ENCODE measurements at regions not wholly inside any gene's neighbourhood (a gene's known extent, or its start where the extent isn't known, plus 50 kb on each side); places are given as distances from the start of the nearest gene placed in this dataset.
A peak's percentile ranks its signal among the peaks of the same experiment; 100 is the strongest.

DNA sequence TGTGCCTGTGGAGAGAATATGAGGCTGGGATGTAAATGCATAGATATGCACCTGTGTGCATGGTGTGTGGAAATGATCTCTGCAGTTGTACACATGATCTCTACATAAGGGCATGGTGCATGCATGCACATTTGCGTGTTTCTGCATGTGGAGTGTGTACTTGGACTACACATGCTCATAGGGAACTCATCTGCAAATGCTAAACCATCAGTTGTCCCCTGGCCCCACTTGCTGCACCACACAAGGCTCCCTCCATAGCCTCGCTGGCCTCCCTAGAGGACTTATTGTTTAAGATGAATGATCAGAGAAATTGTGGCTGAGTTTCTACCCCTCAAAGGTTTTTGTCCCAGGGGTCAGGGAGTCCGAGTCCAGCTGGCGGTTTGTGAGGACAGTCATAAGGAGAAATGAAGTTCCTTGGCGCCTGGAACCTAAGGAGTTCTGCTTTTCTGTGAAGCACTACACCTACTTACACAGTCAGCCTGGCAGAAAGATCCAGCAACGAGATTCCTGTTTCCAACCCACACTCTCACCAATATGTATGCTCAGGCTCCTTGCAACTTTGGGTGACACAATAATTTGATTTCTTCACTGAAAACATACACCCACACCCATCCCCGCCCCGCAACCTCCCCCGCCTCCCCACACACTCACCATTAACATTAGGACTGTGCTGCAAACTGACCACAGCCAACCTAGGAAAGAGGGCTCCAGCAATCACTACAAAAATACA, 79.9 kb upstream of the CPEB4 start:
- TF ChIP-seq, protein P1, sequence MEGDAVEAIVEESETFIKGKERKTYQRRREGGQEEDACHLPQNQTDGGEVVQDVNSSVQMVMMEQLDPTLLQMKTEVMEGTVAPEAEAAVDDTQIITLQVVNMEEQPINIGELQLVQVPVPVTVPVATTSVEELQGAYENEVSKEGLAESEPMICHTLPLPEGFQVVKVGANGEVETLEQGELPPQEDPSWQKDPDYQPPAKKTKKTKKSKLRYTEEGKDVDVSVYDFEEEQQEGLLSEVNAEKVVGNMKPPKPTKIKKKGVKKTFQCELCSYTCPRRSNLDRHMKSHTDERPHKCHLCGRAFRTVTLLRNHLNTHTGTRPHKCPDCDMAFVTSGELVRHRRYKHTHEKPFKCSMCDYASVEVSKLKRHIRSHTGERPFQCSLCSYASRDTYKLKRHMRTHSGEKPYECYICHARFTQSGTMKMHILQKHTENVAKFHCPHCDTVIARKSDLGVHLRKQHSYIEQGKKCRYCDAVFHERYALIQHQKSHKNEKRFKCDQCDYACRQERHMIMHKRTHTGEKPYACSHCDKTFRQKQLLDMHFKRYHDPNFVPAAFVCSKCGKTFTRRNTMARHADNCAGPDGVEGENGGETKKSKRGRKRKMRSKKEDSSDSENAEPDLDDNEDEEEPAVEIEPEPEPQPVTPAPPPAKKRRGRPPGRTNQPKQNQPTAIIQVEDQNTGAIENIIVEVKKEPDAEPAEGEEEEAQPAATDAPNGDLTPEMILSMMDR (IDR thresholded peaks at IDR 0.05) = no peak
- no peak for TF ChIP-seq POLR2A (IDR thresholded peaks at IDR 0.05)
- TF ChIP-seq EP300 (IDR thresholded peaks at IDR 0.05) = no peak
- no peak for TF ChIP-seq POLR2AphosphoS5 (IDR thresholded peaks at IDR 0.05)
- Histone ChIP-seq H3K9me3 (no peaks in the 10 kb centered on the region), H3K27ac (no peak overlapping the region), H3K4me3 (no peak overlapping the region), H3K27me3 (no peaks in the 10 kb centered on the region), H3K4me1 (peaks cover 0 to 5% (median 0%) of the 10 kb centered on the region in 4 donors), H3K36me3 (no peaks in the 10 kb centered on the region)
- DNase-seq (peak in 1 of 2 donors; percentile 63), ATAC-seq (ENCODE audit: low FRiP score in 2 of 2) (peak; percentile 55 to 78)
- WGBS, 2 donors = 78 to 82% methylated on average over 9 of the region's 9 CpGs

DNA sequence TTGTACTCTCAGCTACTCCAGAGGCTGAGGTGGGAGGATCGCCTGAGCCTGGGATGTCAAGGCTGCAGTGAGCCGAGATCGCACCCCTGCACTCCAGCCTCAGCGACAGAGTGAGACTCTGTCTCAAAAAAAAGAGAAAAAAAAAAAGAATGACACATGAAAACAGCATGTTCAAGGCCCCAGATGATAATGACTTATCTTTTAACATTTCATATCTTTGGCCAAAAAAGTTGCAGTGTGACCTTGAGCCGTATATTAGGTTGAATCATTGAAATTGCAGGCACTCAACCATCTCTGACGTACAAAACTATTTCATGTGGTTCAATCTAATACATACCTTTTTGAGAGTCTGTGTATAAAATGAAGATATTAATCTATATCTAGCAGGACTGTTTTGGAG, 79.1 kb upstream of the CPEB4 start:
- TF ChIP-seq EP300 (IDR thresholded peaks at IDR 0.05) (no peak), POLR2AphosphoS5 (IDR thresholded peaks at IDR 0.05) (no peak), POLR2A (IDR thresholded peaks at IDR 0.05) (no peak)
- TF ChIP-seq, protein P1 (IDR thresholded peaks at IDR 0.05) = no peak
- no peak for DNase-seq
- H3K4me1 ChIP-seq = peaks cover 0 to 5% (median 0%) of the 10 kb centered on the region in 4 donors
- H3K9me3 ChIP-seq = no peaks in the 10 kb centered on the region
- no peaks in the 10 kb centered on the region for H3K36me3 ChIP-seq
- H3K27ac ChIP-seq = no peak overlapping the region
- no peak for ATAC-seq (ENCODE audit: low FRiP score in 2 of 2)
- H3K27me3 ChIP-seq = no peaks in the 10 kb centered on the region
- WGBS, 2 donors = 89 to 92% methylated on average over 6 of the region's 6 CpGs
- no peak overlapping the region for H3K4me3 ChIP-seq

DNA sequence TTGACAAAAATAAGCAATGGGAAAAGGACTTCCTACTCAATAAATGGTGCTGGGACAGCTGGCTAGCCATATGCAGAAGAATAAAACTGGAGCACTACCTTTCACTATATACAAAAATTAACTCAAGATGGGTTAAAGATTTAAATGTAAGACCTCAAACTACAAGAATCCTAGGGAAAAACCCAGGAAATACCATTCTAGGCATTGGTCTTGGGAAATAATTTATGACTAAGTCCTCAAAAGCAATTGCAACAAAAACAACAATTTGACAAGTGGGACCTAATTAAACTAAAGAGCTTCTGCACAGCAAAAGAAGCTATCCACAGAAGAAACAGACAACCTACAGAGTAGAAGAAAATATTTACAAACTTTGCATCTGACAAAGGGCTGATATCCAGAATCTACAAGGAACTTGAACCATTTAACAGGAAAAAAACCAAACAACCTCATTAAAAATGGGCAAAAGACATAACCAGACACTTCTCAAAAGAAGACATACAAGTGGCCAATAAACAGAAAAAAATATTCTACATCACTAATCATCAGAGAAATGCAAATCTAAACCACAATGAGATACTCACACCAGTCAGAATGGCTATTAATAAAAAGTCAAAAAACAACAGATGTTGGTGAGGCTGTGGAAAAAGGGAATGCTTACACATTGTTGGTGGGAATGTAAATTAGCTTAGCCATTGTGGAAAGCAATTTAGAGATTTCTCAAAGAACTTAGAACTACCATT, 75.2 kb upstream of the CPEB4 start:
- Histone ChIP-seq H3K9me3 (no peaks in the 10 kb centered on the region), H3K27ac (no peak overlapping the region), H3K27me3 (no peaks in the 10 kb centered on the region), H3K36me3 (no peaks in the 10 kb centered on the region), H3K4me3 (no peak overlapping the region), H3K4me1 (peaks cover 0 to under 1% (median 0%) of the 10 kb centered on the region in 4 donors)
- DNase-seq = no peak
- TF ChIP-seq POLR2A (IDR thresholded peaks at IDR 0.05) (no peak), POLR2AphosphoS5 (IDR thresholded peaks at IDR 0.05) (no peak), EP300 (IDR thresholded peaks at IDR 0.05) (no peak)
- TF ChIP-seq, protein P1 (IDR thresholded peaks at IDR 0.05) = no peak
- no peak for ATAC-seq (ENCODE audit: low FRiP score in 2 of 2)

DNA sequence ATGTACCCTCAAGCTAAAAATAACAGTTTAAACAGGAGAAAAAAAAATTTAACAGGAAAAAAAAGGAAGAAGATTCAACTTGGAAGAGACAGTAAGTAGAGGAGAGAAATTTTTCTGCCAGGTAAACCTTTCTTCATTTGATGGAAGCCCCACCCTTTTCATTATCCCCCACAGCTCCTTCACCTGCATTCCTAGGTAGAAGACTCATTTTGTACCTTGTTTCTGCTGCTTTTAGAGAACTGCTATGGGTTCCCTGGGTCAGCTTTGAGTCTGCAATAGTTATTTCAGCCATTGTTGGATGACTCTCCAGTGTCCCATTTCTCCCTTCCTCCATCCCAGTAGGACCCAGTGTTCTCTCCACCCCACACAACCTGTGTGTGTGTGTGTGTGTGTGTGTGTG, 74.1 kb upstream of the CPEB4 start:
- H3K27ac ChIP-seq = no peak overlapping the region
- no peaks in the 10 kb centered on the region for H3K4me1 ChIP-seq
- TF ChIP-seq EP300 (IDR thresholded peaks at IDR 0.05) (no peak), POLR2A (IDR thresholded peaks at IDR 0.05) (no peak)
- H3K9me3 ChIP-seq = no peaks in the 10 kb centered on the region
- no peaks in the 10 kb centered on the region for H3K27me3 ChIP-seq
- H3K4me3 ChIP-seq = no peak overlapping the region
- ATAC-seq (ENCODE audit: low FRiP score in 2 of 2) = no peak
- H3K36me3 ChIP-seq = no peaks in the 10 kb centered on the region
- DNase-seq = no peak

DNA sequence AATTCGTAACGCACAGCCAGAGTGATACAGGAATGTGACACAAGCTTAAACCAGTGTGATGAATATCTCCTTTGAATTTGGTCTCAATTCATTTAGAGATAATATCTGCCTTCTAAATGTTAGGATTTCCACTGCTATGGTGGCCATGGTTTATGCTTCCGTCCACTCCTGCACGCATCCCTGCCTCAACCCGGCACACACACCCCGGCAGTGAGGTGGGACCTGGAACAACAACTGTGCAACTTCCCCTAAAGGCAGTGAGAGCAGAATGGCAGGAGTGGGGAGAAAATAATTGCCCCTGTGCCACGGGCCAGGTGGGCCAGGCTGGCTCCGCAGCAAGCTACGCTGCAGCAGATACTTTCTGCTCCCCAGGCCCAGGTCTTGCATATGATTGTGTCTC, 72.6 kb upstream of the CPEB4 start:
- no peaks in the 10 kb centered on the region for H3K36me3 ChIP-seq
- H3K27ac ChIP-seq = no peak overlapping the region
- peaks cover 0 to 3% (median 0%) of the 10 kb centered on the region in 4 donors for H3K9me3 ChIP-seq
- no peaks in the 10 kb centered on the region for H3K27me3 ChIP-seq
- TF ChIP-seq POLR2AphosphoS5 (IDR thresholded peaks at IDR 0.05) (no peak), EP300 (IDR thresholded peaks at IDR 0.05) (no peak), POLR2A (IDR thresholded peaks at IDR 0.05) (no peak)
- TF ChIP-seq, protein P1 (IDR thresholded peaks at IDR 0.05) = no peak
- no peak overlapping the region for H3K4me3 ChIP-seq
- 80 to 90% methylated on average over 9 of the region's 9 CpGs for WGBS, 2 donors
- no peaks in the 10 kb centered on the region for H3K4me1 ChIP-seq
- peak in 1 of 2 donors; percentile 46 for DNase-seq
- no peak for ATAC-seq (ENCODE audit: low FRiP score in 2 of 2)

All from upper lobe of left lung (tissue), 6 donors.